COLO668 (cell line): ENCODE measurements at regions not wholly inside any gene's neighbourhood (a gene's known extent, or its start where the extent isn't known, plus 50 kb on each side); places are given as distances from the start of the nearest gene placed in this dataset.
A peak's percentile ranks its signal among the peaks of the same experiment; 100 is the strongest.

Experiments used
- DNase-seq: peaks from one replicate; lab custom pipeline; 2025; ENCODE audit not compliant: unreplicated experiment; lab: John Stamatoyannopoulos, UW

- no peak for DNase-seq
Observed at GRCh38 chr10:104574838-104575237, 66.3 kb upstream of the SORCS3 start.

GRCh38 chr10:104576611-104577010 lies 64.5 kb upstream of the SORCS3 start:
- no peak for DNase-seq

GRCh38 chr10:104577163-104577562 lies 63.9 kb upstream of the SORCS3 start:
- no peak for DNase-seq

GRCh38 chr10:104577861-104578521 lies 63.1 kb upstream of the SORCS3 start:
- no peak for DNase-seq

GRCh38 chr10:104578671-104579070 lies 62.4 kb upstream of the SORCS3 start:
- no peak for DNase-seq

GRCh38 chr10:104579136-104579535 lies 62.0 kb upstream of the SORCS3 start:
- no peak for DNase-seq

- no peak for DNase-seq
Observed at GRCh38 chr10:104580321-104580720, 60.8 kb upstream of the SORCS3 start.

GRCh38 chr10:104580774-104581675 lies 60.1 kb upstream of the SORCS3 start:
- peak; percentile 41 for DNase-seq

- DNase-seq, result no peak
Observed at GRCh38 chr10:104581884-104582601, 59.0 kb upstream of the SORCS3 start.

- DNase-seq, result no peak
Observed at GRCh38 chr10:104582602-104582951, 58.5 kb upstream of the SORCS3 start.

GRCh38 chr10:104582966-104583365 lies 58.1 kb upstream of the SORCS3 start:
- DNase-seq, result no peak

- no peak for DNase-seq
Observed at GRCh38 chr10:104584541-104584940, 56.5 kb upstream of the SORCS3 start.

GRCh38 chr10:104587751-104588150 lies 53.3 kb upstream of the SORCS3 start:
- no peak for DNase-seq

GRCh38 chr10:104589431-104589830 lies 51.7 kb upstream of the SORCS3 start:
- DNase-seq, result no peak

GRCh38 chr10:104589871-104590270 lies 51.2 kb upstream of the SORCS3 start:
- no peak for DNase-seq
